ENCODE measurements at regions not wholly inside any gene's neighbourhood (a gene's known extent, or its start where the extent isn't known, plus 50 kb on each side); places are given as distances from the start of the nearest gene placed in this dataset.

GRCh38 chr21:31538816-31539215 lies 120.7 kb upstream of the SOD1 start:
- Histone ChIP-seq H3K4me3 (ENCODE audit: extremely low read depth in 1 of 4, insufficient read depth in 2 of 4, low read depth in 3 of 4, low read length in 4 of 4) (no peak overlapping the region), H3K4ac (replicated peaks; ENCODE audit: insufficient read length, low read depth, low read length) (no peak overlapping the region), H3K79me2 (ENCODE audit: control insufficient read depth in 1 of 2, insufficient read depth in 2 of 2, low read length in 2 of 2) (peaks cover 0 to 28% of the 10 kb centered on the region in 2 experiments; a peak in 2 of 4 replicates), H3K27me3 (replicated peaks in 1 of 4; ENCODE audit: control insufficient read depth in 3 of 4, extremely low read depth in 1 of 4, insufficient read depth in 3 of 4, low read length in 3 of 4) (no peaks in the 10 kb centered on the region), H3K27ac (ENCODE audit: low read depth, low read length) (no peak overlapping the region), H2AFZ (ENCODE audit: low read length) (no peak overlapping the region), H3K9ac (replicated peaks in 1 of 4; ENCODE audit: extremely low read depth in 1 of 4, low read depth in 3 of 4, low read length in 3 of 4) (no peak overlapping the region), H4K91ac (replicated peaks; ENCODE audit: insufficient read length, low read length) (no peak overlapping the region), H3K23ac (ENCODE audit: insufficient read length) (no peak overlapping the region), H2BK120ac (replicated peaks; ENCODE audit: low read depth, low read length) (no peak overlapping the region), H3K23me2 (ENCODE audit: low read depth, low read length) (no peaks in the 10 kb centered on the region), H3K14ac (ENCODE audit: insufficient read length) (no peak overlapping the region), H2BK15ac (ENCODE audit: low read length) (no peak overlapping the region), H3K79me1 (ENCODE audit: low read depth, low read length) (peaks cover 3% of the 10 kb centered on the region), H4K20me1 (replicated peaks in 1 of 2; ENCODE audit: control insufficient read depth in 1 of 2, insufficient read depth in 2 of 2, low read length in 2 of 2) (peaks cover 3 to 8% of the 10 kb centered on the region in 2 experiments), H3K9me3 (ENCODE audit: insufficient read depth in 2 of 2, low read depth in 1 of 2, low read length in 1 of 2) (no peaks in the 10 kb centered on the region), H3K18ac (ENCODE audit: extremely low read depth, low read length) (no peak overlapping the region), H3K4me1 (replicated peaks in 1 of 4; ENCODE audit: control insufficient read depth in 3 of 4, insufficient read depth in 4 of 4, low read length in 3 of 4) (no peaks in the 10 kb centered on the region), H2BK20ac (ENCODE audit: low read length) (no peak overlapping the region), H4K5ac (ENCODE audit: insufficient read length, low read depth, low read length) (no peak overlapping the region), H3K4me2 (ENCODE audit: insufficient read depth in 1 of 2, low read depth in 2 of 2, low read length in 2 of 2) (no peak overlapping the region), H2BK12ac (ENCODE audit: low read depth, low read length) (no peak overlapping the region), H3K36me3 (ENCODE audit: control insufficient read depth in 2 of 4, insufficient read depth in 4 of 4, low read length in 3 of 4) (no peaks in the 10 kb centered on the region), H2AK5ac (ENCODE audit: low read depth, low read length) (no peak overlapping the region), H4K8ac (ENCODE audit: extremely low read depth, insufficient read depth, low read length) (no peak overlapping the region), H3K56ac (replicated peaks; ENCODE audit: insufficient read length, low read depth, low read length) (no peak overlapping the region), H2BK5ac (ENCODE audit: low read depth, low read length) (no peak overlapping the region)
- no peak for FAIRE-seq
- no peak for TF ChIP-seq SRF (IDR thresholded peaks at IDR 0.05; ENCODE audit: low read depth, low read length)
- no peak for TF ChIP-seq POLR2AphosphoS5 (IDR thresholded peaks at IDR 0.05; ENCODE audit: low read depth, low read length)
- no peak for TF ChIP-seq CTCF (IDR thresholded peaks at IDR 0.05; ENCODE audit: control extremely low read depth in 1 of 3, insufficient read depth in 1 of 3, low read depth in 1 of 3, low read length in 3 of 3)
- TF ChIP-seq SIX5 (IDR thresholded peaks at IDR 0.05; ENCODE audit: low read depth, low read length): no peak
- TF ChIP-seq E2F6 (IDR thresholded peaks at IDR 0.05): no peak
- TF ChIP-seq NANOG (IDR thresholded peaks at IDR 0.05; ENCODE audit: insufficient read depth, low read depth, low read length, poor library complexity, severe bottlenecking): no peak
- TF ChIP-seq GTF2F1 (IDR thresholded peaks at IDR 0.05; ENCODE audit: borderline replicate concordance, low read depth, low read length): no peak
- TF ChIP-seq CHD1 (IDR thresholded peaks at IDR 0.05; ENCODE audit: low read depth, low read length): no peak
- TF ChIP-seq BRCA1 (IDR thresholded peaks at IDR 0.05; ENCODE audit: low read depth, low read length): no peak
- no peak for TF ChIP-seq MAFK (IDR thresholded peaks at IDR 0.05; ENCODE audit: low read depth, low read length)
- WGBS, 2 experiments (ENCODE audit: extremely low coverage in 1 of 2, insufficient coverage in 1 of 2, insufficient read length in 1 of 2, insufficient replicate concordance in 2 of 2, low coverage in 1 of 2, low lambda C conversion rate in 2 of 2, missing lambda C conversion rate in 1 of 2): 87% methylated on average over 10 of the region's 10 CpGs; no CpG with 5 or more reads in 1 of the 2 experiments
- ChIA-PET POLR2A (ENCODE audit: partially characterized antibody) (interaction anchor here (1.5 to 11.7 kb wide), 2 partner anchors 16 to 20 kb away, joined by 4 to 97 read pairs; no protein-coding TSS in a partner anchor), CTCF (ENCODE audit: partially characterized antibody) (interaction anchor here (0.6 to 10.5 kb wide), 28 partner anchors 9 to 412 kb away, joined by 3 to 81 read pairs (median 4); no protein-coding TSS in a partner anchor)
- DNase-seq (ENCODE audit: low read depth in 1 of 2, low spot score in 2 of 2): no peak
